ENCODE measurements at regions not wholly inside any gene's neighbourhood (a gene's known extent, or its start where the extent isn't known, plus 50 kb on each side); places are given as distances from the start of the nearest gene placed in this dataset.
"Not testable (repeated sequence)": the region's sequence is repeated elsewhere in the genome, so short reads cannot be mapped to it uniquely, and the experiment has no call there.

- DNase-seq: no peak
These were observed 97.4 kb upstream of the CLINT1 start for GRCh38 chr5:157956271-157956885.

- DNase-seq: no peak
These were observed 96.7 kb upstream of the CLINT1 start for GRCh38 chr5:157955541-157956172.

- no peak for DNase-seq
These were observed 93.4 kb upstream of the CLINT1 start for GRCh38 chr5:157952374-157952685.

DNA sequence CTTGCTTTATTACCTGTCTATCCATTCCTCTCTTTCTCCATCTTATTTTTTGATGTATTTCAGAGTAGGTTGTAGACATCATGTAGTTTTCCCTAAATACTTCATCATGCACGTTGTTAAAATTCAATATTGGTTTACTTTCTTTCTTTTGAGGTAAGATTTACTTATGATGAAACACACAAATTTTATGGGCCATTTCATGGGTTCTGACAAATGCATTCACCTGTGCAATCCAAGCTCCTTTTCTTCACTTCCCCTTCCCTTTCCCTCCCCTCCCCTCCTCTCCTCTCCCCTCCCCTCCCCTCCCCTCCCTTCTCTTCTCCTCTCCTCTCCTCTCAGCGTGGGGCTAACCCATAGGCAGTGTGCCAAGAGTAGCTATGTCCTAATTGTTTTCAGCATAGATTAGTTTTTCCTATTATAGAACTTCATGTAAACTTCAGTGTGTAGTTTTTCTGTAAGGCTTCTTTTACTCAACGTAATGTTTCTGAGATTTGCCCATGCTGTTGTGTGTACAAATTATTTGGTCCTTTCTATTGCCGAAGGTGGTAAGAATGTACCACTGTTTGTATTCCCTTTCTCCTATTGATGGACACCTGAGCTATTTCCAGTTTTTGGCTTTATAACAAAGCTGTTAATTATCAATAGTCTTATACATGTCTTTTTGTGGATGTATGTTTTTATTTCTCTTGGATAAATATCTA lies 92.9 kb upstream of the CLINT1 start:
- DNase-seq: no peak

DNA sequence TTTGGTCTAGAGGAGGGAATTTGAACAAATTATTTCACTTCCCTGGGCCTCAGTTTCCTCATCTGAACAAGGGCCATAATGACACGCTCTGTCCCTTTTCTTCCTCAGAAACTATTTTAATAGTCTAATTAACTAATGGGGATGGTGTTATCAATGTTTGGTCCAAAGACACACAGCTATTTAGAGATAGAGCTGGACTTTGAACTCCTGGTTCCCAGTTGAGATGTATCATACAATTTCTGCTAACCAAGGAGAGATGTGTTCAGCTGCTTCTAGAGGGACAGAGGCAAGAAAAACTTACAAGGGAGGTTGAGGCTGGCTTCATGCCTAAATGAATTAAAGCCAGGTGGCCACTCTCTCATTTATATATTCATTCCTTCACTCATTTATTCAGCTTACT lies 90.6 kb upstream of the CLINT1 start:
- no peak for DNase-seq

DNA sequence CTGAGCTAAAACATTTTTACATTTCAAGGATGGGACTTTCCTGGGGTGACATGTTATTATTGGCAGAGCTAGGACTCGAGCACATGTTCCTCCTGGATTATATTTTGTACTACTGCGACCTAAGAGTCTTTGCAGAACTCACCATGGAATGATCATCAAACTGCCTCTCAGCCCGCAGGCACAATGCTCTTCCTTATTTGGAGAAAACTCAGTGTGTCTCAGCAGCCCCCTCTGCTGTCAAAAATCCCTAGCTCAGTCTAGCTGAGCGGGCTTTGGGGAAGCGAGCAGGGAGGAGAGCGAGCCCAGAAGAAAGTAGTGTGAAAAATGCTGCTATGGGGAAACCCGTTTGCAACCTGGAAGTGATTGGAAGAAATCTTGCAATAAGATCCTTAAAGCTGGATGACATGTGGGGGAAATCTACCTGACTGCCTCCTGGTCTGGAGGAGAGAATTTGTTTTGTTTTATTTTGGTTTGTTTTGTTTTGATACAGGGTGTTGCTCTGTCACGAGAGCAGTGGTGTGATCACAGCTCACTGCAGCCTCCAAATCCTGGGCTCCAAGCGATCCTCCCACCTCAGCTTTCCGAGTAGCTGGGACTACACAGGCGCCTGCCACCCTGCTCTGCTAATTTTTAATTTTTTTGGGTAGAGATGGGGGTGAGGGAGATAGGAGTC lies 89.9 kb upstream of the CLINT1 start:
- DNase-seq: peak; percentile 92 to 94

DNA sequence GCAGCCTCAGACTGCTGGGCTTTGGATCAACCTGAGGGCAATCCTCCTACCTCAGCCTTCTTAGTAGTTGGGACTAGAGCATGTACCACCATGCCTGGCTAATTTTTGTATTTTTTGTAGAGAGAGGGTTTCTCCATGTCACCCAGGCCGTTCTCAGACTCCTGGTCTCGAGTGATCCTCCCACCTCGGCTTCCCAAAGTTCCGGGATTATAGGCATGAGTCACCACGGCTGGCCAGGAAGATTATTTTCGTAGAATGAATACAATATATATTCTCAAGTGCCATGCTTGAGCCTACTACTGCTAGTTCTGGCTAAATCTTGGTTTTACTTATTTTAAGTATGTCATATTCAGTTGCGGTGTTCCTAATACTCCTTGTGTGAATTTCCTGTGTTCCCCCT lies 88.2 kb upstream of the CLINT1 start:
- no peak for DNase-seq

- DNase-seq: not testable (repeated sequence)
These were observed 86.9 kb upstream of the CLINT1 start for GRCh38 chr5:157945822-157946221.

GRCh38 chr5:157944938-157945337 lies 86.0 kb upstream of the CLINT1 start:
- no peak for DNase-seq

DNA sequence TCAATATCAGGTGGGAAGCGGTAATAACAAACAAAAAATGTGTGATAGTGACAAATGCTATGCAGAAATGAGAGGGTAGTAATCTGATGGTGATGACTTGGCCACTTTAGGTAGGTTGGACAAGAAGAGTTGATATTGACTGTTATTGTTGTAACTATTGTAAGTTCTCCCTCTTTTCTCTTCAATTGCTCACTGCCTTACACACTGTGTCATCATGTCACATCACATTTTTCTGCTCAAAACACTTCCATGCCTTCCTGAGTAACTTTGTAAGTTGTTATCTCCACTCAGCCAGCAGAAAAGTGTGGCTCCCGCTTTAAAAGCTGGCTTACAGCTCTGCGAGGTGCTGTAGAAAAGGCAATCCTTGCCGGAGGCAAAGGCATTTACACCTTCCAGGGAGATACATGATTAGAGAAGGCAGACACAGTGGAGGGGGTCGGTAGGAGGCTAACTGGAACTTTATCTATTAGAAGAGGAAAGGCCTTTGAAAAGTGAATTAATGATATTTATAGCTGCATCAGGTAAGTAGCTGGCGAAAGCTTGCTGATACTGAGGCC lies 85.2 kb upstream of the CLINT1 start:
- DNase-seq: no peak

- DNase-seq: no peak
These were observed 83.7 kb upstream of the CLINT1 start for GRCh38 chr5:157942595-157942994.

- DNase-seq: no peak
These were observed 82.7 kb upstream of the CLINT1 start for GRCh38 chr5:157941616-157942015.

GRCh38 chr5:157938101-157938500 lies 79.2 kb upstream of the CLINT1 start:
- not testable (repeated sequence) for DNase-seq

GRCh38 chr5:157936776-157937501 lies 78.0 kb upstream of the CLINT1 start:
- not testable (repeated sequence) for DNase-seq

DNA sequence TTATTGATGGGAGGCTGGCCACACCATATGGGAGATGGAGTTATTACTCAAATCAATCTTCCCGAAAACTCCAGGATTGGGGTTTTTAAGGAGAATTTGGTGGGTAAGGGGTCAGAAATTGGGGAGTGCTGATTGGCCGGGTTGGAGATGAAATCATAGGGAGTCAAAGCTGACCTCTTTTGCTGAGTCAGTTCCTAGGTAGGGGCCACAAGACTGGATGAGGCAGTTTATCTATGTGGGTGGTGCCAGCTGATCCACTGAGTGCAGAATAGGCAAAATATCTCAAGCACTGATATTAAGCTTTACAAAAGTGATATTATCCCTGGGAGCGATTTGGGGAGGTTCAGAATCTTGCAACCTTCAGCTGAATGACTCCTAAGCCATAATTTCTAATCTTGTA lies 75.7 kb upstream of the CLINT1 start:
- DNase-seq: no peak

DNA sequence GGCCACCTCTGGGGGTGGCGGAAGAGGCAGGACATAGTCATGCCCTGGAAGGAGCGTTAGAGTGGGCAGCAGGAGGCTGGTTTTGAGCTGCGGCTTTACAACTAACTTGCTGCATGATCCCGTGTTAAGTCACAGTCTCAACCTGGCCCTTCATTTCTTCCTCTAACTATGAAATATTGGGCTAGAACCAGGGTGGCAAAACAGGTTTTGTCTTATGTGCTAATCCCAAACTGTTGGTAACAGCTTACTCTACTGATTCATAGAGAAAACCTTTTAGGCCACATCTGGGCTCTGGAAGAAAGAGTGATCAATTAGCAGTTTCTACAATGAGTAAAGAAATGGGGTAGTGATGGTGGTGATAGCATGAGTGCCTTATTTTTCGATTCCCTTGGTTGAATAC lies 74.1 kb upstream of the CLINT1 start:
- no peak for DNase-seq

GRCh38 chr5:157930710-157931109 lies 71.8 kb upstream of the CLINT1 start:
- no peak for DNase-seq

- no peak for DNase-seq
These were observed 68.0 kb upstream of the CLINT1 start for GRCh38 chr5:157926977-157927376.

GRCh38 chr5:157925786-157926671 lies 67.1 kb upstream of the CLINT1 start:
- no peak for DNase-seq

DNA sequence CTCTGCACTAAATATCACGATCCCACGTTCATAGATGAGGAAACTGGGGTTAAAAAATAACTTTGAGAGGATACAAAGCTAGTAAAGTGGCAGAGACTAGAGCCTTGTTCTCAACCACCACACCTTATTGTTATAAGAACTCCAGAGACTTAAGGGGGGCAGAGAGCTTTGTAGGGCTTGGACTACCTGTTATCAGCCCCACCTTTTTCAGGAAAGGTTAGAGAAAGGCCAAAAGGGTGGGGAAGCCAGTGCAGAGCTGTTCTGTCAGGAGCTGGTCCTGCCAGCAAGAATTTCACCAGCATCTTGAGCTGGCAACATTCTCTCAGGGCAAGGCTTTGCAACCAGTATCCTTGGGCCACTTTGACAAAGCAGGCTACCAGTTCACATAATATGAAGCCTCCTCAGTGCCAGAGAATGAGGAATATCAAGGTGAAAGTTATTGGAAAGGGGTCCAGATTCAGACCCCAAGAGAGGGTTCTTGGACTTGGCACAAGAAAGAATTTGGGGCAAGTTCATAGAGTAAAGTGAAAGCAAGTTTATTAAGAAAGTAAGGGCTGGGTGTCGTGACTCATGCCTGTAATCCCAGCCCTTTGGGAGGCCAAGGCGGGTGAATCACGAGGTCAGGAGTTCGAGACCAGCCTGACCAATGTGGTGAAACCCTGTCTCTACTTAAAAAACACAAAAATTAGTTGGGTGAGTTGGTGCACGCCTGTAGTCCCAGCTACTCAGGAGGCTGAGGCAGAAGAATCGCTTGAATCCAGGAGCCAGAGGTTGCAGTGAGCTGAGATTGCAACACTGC lies 66.2 kb upstream of the CLINT1 start:
- DNase-seq: no peak

DNA sequence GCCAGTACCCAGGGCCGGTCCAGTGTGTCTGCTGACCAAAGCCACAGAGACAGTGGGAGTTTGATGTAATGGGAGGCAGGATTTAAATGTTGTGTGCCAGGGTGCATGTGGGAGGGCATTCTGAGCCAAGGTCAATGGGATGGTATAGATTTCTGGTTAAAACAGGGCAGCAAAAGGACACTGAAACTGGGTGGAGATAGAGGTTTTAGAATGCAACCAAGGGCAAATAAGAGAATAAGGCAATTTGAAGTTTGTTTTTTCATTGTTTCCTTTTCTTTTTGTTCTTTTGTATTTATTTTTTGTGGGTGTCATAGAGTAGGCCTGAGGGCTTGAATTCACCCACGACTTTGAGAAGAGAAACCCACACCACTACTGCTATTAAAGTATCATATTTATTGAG lies 65.5 kb upstream of the CLINT1 start:
- no peak for DNase-seq
